ENCODE measurements at regions not wholly inside any gene's neighbourhood (a gene's known extent, or its start where the extent isn't known, plus 50 kb on each side); places are given as distances from the start of the nearest gene placed in this dataset.

DNA sequence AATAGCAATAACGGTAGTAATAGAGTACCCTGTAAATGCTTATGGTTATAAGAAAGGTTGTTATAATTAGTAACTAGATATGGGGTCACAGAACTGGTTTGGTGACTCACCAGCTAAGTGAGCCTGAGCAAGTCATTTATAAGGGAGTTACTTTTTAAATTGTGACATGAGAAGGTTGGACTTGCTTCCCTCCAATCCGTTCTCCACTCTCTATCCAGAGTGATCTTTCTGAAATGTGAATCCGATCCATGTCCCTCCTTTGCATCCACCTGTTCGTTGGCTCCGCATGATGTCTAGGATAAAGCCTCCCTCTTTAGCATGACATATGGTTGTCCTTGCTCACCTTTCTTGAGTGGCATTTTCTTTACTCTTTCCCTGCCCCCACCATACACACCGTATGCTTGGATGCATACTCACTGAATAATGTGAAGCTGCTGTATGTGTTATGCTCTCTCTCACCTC lies 83.1 kb downstream of the CDC42EP3 start:
- H3K4me1 ChIP-seq: peaks cover 65% of the 10 kb centered on the region

DNA sequence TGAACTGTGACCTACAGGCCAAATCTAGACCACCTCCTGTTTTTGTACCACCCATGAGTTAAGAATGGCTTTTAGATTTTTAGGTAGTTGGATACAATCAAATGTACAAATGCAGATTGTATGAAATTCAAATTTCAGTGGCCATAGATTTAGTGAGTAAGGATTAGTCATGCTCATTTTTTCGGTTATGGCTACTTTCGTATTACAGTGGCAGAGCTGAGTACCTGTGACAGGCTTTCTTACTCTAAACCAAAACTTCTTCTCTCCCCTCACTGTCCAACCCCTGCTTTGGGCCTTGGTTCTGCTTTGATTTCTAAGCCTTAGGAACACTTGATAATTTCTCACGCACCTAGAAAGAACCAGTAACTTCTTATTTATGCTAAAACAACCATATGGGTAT lies 82.1 kb downstream of the CDC42EP3 start:
- Histone ChIP-seq H3K27me3 (ENCODE audit: low read depth) (no peaks in the 10 kb centered on the region), H3K9me3 (peaks cover 10% of the 10 kb centered on the region), H3K4me1 (peaks cover 56% of the 10 kb centered on the region), H3K4me3 (no peak overlapping the region), H3K36me3 (no peaks in the 10 kb centered on the region), H3K27ac (peak overlapping the region; percentile 32)
- intact Hi-C loops (cut with DNase I): no loop called here
- no peak for DNase-seq
- no peak for ATAC-seq
- TF ChIP-seq CTCF (IDR thresholded peaks at IDR 0.05): no peak

More for the DNA sequence above, 83.1 kb downstream of the CDC42EP3 start:
- DNase-seq (no peak), ATAC-seq (peak in 1 of 2 donors; percentile 25)
- Histone ChIP-seq H3K9me3 (peaks cover 2% of the 10 kb centered on the region), H3K36me3 (no peaks in the 10 kb centered on the region), H3K27ac (no peak overlapping the region), H3K4me3 (no peak overlapping the region), H3K27me3 (ENCODE audit: low read depth) (no peaks in the 10 kb centered on the region)
- no peak for TF ChIP-seq CTCF (IDR thresholded peaks at IDR 0.05)
- intact Hi-C loops (cut with DNase I): no loop called here

- ATAC-seq (peak; percentile 50 to 83), DNase-seq (no peak)
- no peak for TF ChIP-seq CTCF (IDR thresholded peaks at IDR 0.05)
- Histone ChIP-seq H3K4me1 (peaks cover 49% of the 10 kb centered on the region), H3K36me3 (no peaks in the 10 kb centered on the region), H3K27me3 (ENCODE audit: low read depth) (no peaks in the 10 kb centered on the region), H3K27ac (no peak overlapping the region), H3K4me3 (no peak overlapping the region), H3K9me3 (peaks cover 10% of the 10 kb centered on the region)
- intact Hi-C loops (cut with DNase I): no loop called here
These were observed 81.3 kb downstream of the CDC42EP3 start for GRCh38 chr2:37590119-37590571.

All from lower lobe of right lung (tissue), 2 donors.